Smooth muscle cell (in vitro differentiated cells): ENCODE measurements at regions not wholly inside any gene's neighbourhood (a gene's known extent, or its start where the extent isn't known, plus 50 kb on each side); places are given as distances from the start of the nearest gene placed in this dataset.
A peak's percentile ranks its signal among the peaks of the same experiment; 100 is the strongest.

Experiments
- DNase-seq: peaks from one replicate; lab custom pipeline; 2025; ENCODE audit not compliant: unreplicated experiment; lab: John Stamatoyannopoulos, UW
- H2AFZ ChIP-seq: fragments of 200-600 bp; sonication (generic); 2 replicates; pipeline ENCODE4 v1.6.0; 2016; ENCODE audit warnings: antibody characterized with exemption, low read depth, mild to moderate bottlenecking
- H3F3A ChIP-seq: fragments of 200-600 bp; sonication (generic); 2 replicates; pipeline ENCODE4 v1.6.0; 2017; ENCODE audit warnings: antibody characterized with exemption, low read depth
- H3K27ac ChIP-seq: fragments of 200-600 bp; sonication (generic); 2 replicates; pipeline ENCODE4 v1.5.1; 2016; ENCODE audit warnings: low read depth, mild to moderate bottlenecking
- H3K27me3 ChIP-seq: fragments of 200-600 bp; sonication (generic); 2 replicates; pipeline ENCODE4 v1.6.1; 2016; ENCODE audit warnings: low read depth, mild to moderate bottlenecking
- H3K36me3 ChIP-seq: fragments of 200-600 bp; sonication (generic); 2 replicates; pipeline ENCODE4 v1.5.1; 2016; ENCODE audit warnings: low read depth
- H3K4me1 ChIP-seq: fragments of 200-600 bp; sonication (generic); 2 replicates; pipeline ENCODE4 v1.5.1; 2016; ENCODE audit warnings: low read depth
- H3K4me2 ChIP-seq: fragments of 200-600 bp; sonication (generic); 2 replicates; pipeline ENCODE4 v1.6.0; 2016; ENCODE audit warnings: mild to moderate bottlenecking
- H3K4me3 ChIP-seq: fragments of 200-600 bp; sonication (generic); 2 replicates; pipeline ENCODE4 v1.5.1; 2016; ENCODE audit warnings: mild to moderate bottlenecking
- H3K79me2 ChIP-seq: fragments of 200-600 bp; sonication (generic); 2 replicates; pipeline ENCODE4 v1.6.0; 2016; ENCODE audit warnings: low read depth, mild to moderate bottlenecking
- H3K9ac ChIP-seq: fragments of 200-600 bp; sonication (generic); 2 replicates; pipeline ENCODE4 v1.6.0; 2016; ENCODE audit warnings: low read depth
- H3K9me3 ChIP-seq: fragments of 200-600 bp; sonication (generic); replicated peaks from 2 replicates; pipeline ENCODE4 v1.5.1; 2016; ENCODE audit warnings: low read depth
- H4K20me1 ChIP-seq: fragments of 200-600 bp; sonication (generic); 2 replicates; pipeline ENCODE4 v1.6.0; 2016; ENCODE audit warnings: low read depth
- WGBS: methylation state at CpG from one replicate; pipeline ENCODE4 v1.1.7; 2016; ENCODE audit warnings: low lambda C conversion rate; 5-methylcytosine and 5-hydroxymethylcytosine counted together
- TF ChIP-seq, protein P1 (sequence below): fragments of 200-600 bp; sonication (generic); IDR thresholded peaks from 2 replicates; pipeline ENCODE4 v1.5.1; 2017; ENCODE audit warnings: borderline replicate concordance, mild to moderate bottlenecking, antibody characterized with exemption; ENCODE audit not compliant: insufficient read depth, poor library complexity, severe bottlenecking

DNA sequence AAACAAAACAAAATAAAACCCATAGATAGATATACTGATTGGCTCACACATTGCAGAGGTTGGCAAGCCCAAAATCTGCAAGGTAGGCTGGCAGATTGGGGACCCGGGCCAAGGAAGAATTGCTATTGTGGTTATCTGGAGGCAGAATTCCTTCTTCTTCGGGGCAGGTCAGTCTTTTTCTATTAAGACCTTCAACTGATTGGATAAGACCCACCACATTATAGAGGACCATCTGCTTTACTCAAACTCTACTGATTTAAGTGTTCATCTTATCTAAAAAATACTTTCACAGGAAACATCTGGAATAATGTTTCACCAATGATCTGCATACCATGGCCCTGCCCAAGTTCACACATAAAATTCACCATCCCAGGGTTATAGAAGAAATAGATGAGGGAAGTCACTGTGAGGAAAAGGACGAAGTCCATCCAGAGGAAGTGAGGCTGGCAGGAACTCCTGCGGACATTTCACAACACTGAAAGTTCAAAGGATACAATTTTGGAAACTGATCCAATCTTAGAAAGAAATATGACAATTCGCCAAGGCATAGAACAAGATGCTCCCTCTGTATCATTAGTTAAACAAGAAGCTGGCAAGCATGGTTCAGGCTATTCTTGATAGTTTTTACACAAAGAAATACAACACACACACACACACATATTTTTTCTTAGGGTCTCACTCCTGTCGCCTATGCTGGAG, 127.6 kb upstream of the MED13L start:
- Histone ChIP-seq H2AFZ (no peak overlapping the region), H3K79me2 (no peaks in the 10 kb centered on the region), H3K27me3 (no peaks in the 10 kb centered on the region), H3K4me1 (peaks cover 3% of the 10 kb centered on the region), H3F3A (peaks cover 13% of the 10 kb centered on the region), H3K36me3 (no peaks in the 10 kb centered on the region), H3K27ac (no peak overlapping the region), H4K20me1 (no peaks in the 10 kb centered on the region), H3K9me3 (no peaks in the 10 kb centered on the region), H3K9ac (no peak overlapping the region), H3K4me3 (no peak overlapping the region), H3K4me2 (no peak overlapping the region)
- DNase-seq, result no peak
- TF ChIP-seq, protein P1, sequence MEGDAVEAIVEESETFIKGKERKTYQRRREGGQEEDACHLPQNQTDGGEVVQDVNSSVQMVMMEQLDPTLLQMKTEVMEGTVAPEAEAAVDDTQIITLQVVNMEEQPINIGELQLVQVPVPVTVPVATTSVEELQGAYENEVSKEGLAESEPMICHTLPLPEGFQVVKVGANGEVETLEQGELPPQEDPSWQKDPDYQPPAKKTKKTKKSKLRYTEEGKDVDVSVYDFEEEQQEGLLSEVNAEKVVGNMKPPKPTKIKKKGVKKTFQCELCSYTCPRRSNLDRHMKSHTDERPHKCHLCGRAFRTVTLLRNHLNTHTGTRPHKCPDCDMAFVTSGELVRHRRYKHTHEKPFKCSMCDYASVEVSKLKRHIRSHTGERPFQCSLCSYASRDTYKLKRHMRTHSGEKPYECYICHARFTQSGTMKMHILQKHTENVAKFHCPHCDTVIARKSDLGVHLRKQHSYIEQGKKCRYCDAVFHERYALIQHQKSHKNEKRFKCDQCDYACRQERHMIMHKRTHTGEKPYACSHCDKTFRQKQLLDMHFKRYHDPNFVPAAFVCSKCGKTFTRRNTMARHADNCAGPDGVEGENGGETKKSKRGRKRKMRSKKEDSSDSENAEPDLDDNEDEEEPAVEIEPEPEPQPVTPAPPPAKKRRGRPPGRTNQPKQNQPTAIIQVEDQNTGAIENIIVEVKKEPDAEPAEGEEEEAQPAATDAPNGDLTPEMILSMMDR, result no peak
- whole genome bisulfite sequencing, result 98% methylated on average over 6 of the region's 6 CpGs

- DNase-seq, result peak; percentile 55
- Histone ChIP-seq H3K27ac (peak overlapping the region; percentile 3), H3K36me3 (no peaks in the 10 kb centered on the region), H3F3A (peaks cover 15% of the 10 kb centered on the region), H4K20me1 (no peaks in the 10 kb centered on the region), H3K4me1 (peaks cover 3% of the 10 kb centered on the region), H3K4me3 (no peak overlapping the region), H3K9me3 (no peaks in the 10 kb centered on the region), H3K79me2 (no peaks in the 10 kb centered on the region), H2AFZ (no peak overlapping the region), H3K4me2 (peak overlapping the region; percentile 12), H3K27me3 (no peaks in the 10 kb centered on the region), H3K9ac (no peak overlapping the region)
- 7% methylated on average over 3 of the region's 3 CpGs for WGBS
- TF ChIP-seq, protein P1, result no peak
These were observed 129.0 kb upstream of the MED13L start for GRCh38 chr12:116406529-116406928.

DNA sequence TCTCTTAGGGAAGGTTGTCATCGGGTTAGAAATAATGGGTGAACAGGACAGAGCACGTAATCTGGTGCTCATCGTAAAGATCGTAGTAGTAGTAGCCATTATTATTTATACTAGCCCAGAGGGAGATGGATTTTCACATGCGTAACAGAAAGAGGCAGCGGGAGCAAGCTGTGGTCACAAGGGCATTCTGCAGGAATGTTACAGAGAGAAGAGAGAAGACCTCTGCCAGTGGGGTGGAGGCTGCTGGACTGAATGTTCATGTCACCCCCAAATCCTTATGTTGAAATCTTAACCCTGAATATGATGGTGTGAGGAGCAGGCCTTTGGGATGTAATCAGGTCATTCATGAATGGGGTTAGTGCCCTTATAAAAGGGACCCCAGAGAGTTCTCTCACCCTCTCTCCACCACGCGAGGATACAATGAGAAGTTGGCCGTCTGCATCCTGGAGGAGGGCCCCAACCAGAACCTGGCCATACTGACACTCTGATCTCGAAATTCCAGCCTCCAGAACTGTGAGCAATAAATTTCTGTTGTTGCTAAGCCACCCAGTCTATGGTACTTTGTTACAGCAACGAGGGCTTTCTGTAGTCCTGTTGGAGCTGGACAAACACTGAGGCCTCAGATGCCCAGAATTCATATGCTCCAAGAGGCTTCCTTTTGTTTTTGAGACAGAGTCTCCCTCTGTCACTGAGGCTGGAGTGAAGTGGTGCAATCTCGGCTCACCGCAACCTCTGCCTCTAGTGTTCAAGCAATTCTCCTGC, 131.2 kb upstream of the MED13L start:
- Histone ChIP-seq H3K9ac (no peak overlapping the region), H3K79me2 (no peaks in the 10 kb centered on the region), H3K4me2 (no peak overlapping the region), H2AFZ (no peak overlapping the region), H3K36me3 (no peaks in the 10 kb centered on the region), H3K4me3 (no peak overlapping the region), H4K20me1 (no peaks in the 10 kb centered on the region), H3K9me3 (no peaks in the 10 kb centered on the region), H3K27ac (no peak overlapping the region), H3F3A (peaks cover 15% of the 10 kb centered on the region), H3K27me3 (no peaks in the 10 kb centered on the region), H3K4me1 (peaks cover 3% of the 10 kb centered on the region)
- no peak for DNase-seq
- WGBS, result 81% methylated on average over 13 of the region's 13 CpGs
- TF ChIP-seq, protein P1, result no peak

- no peak overlapping the region for H3K4me2 ChIP-seq
- H3K36me3 ChIP-seq, result no peaks in the 10 kb centered on the region
- peaks cover 8% of the 10 kb centered on the region for H3K4me1 ChIP-seq
- H3K9ac ChIP-seq, result no peak overlapping the region
- peaks cover 20% of the 10 kb centered on the region for H3F3A ChIP-seq
- TF ChIP-seq, protein P1, result no peak
- H4K20me1 ChIP-seq, result no peaks in the 10 kb centered on the region
- no peak for DNase-seq
- no peaks in the 10 kb centered on the region for H3K9me3 ChIP-seq
- H3K79me2 ChIP-seq, result no peaks in the 10 kb centered on the region
- H3K4me3 ChIP-seq, result no peak overlapping the region
- whole genome bisulfite sequencing, result 56% methylated on average over 3 of the region's 3 CpGs
- no peak overlapping the region for H2AFZ ChIP-seq
- no peaks in the 10 kb centered on the region for H3K27me3 ChIP-seq
- H3K27ac ChIP-seq, result peak overlapping the region; percentile 74
These were observed 134.5 kb upstream of the MED13L start for GRCh38 chr12:116411977-116412376.
